Dedifferentiated amniotic fluid mesenchymal stem cell (primary cell): ENCODE measurements at regions not wholly inside any gene's neighbourhood (a gene's known extent, or its start where the extent isn't known, plus 50 kb on each side); places are given as distances from the start of the nearest gene placed in this dataset.

Experiments
- DNase-seq: peaks from one replicate; pipeline ENCODE4 v3.0.0-alpha.2; 2016; ENCODE audit errors: extremely low spot score

DNA sequence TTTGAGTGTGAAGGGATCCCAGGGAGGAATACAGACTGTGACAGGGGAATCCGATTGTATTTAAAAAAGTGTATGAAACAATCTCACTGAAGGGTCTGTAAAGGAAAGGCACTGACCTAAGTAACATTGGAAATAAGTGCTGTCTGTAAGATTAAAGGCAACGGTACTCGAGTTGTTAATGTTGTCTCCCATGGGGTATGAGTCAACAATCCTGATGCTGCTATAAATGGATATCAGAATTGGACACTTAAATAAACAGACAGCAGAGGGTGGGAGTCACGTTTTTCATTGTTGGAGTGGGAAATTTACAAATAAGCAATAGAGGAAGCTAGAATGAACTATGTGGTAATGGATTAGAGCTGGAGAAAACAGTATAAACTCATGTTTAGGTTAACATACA, 452.4 kb upstream of the RGPD4 start:
- DNase-seq, result no peak

DNA sequence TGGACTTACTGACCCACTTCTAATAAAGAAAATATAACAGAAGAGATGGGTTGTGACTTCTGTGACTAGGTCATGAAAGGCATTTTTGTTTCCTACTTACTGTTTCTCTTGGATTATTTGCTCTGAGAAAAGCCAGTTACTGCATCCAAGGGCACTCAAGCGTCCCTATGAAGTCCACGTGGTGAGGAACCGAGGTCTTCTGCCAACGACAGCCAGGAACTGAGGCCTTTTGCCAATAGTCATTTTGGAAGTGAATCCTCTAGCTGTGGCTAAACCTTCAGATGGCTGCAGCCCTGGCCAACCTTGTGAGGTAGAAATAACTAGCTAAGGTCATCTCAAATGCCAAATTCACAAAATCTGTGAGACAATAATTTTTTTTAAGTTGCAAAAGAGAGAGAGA, 449.8 kb upstream of the RGPD4 start:
- DNase-seq, result no peak

- DNase-seq, result no peak
Observed at GRCh38 chr2:107380912-107381311, 445.8 kb upstream of the RGPD4 start.

GRCh38 chr2:107383691-107384090, 443.0 kb upstream of the RGPD4 start:
- DNase-seq, result no peak

GRCh38 chr2:107384422-107384821, 442.3 kb upstream of the RGPD4 start:
- DNase-seq, result no peak

DNA sequence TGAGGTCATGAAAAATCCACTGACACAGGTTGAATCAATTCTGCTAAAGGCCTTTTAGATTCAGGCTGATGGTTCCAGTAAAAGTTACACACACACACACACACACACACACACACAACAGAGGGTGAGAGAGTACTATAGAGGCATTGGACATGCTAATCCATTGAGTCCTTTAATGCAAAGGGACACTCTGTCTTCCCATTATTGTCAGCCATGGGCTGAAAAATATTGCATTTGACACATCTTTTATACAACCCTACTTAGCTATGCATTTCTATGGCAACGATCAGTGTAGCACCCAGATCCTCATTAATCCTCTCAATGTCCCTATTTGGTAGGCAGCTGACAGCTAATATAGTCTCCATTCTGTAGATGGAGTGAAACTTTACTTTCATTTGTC, 440.8 kb upstream of the RGPD4 start:
- DNase-seq, result no peak

GRCh38 chr2:107392241-107392704, 434.4 kb upstream of the RGPD4 start:
- DNase-seq, result no peak

DNA sequence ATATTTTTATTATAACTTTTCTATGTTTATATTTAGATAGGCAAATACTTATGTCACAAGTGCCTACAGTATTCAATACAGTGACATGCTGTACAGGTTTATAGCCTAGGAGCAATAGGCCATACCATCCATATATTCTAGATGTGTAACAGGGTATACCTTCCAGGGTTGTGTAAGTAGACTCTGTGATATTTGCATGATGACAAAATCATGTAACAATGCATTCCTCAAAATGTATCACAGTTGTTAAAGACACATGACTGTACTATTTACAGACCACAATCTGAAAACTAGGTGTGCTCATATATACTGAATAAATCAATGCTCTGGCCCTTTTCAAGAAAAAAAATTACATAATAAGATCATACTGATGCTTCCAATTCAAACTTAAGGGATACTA, 433.2 kb upstream of the RGPD4 start:
- no peak for DNase-seq

DNA sequence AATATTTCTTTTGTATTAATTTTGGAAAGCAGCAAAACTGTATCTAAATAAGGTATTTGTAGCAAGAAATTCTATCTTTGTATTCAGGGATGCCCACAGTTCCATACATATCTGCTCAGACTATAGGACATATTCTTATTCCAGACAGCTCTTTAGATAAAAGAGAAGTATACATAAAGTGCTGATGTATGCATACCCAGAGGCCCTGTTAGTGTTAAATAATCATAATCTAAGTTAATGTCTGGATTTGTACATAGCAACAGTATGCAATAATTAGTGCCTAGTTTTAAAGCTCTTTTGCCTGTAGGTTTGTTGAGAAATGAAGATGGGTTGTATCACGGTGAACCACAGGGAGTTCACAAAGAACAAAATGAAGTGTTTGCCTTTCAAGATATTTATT, 428.0 kb upstream of the RGPD4 start:
- no peak for DNase-seq

DNA sequence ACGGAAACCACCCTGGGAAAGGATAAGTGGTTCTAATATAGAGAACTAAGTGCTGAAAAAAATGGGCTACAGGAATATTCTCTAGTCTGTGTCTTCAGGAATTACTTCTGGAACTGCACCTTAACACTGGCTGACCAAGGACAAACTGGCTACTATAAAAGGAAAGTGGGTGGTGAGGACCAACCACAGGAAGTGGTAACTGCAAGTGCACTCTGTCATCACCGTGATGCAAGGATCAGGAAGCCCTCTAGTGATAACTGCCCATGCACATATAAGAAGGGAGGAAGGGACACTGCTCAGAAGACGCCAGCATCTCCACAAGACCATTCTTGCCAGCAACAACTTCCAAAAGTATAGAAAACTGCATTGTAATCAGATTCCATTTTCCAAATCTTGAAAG, 424.4 kb upstream of the RGPD4 start:
- no peak for DNase-seq

DNA sequence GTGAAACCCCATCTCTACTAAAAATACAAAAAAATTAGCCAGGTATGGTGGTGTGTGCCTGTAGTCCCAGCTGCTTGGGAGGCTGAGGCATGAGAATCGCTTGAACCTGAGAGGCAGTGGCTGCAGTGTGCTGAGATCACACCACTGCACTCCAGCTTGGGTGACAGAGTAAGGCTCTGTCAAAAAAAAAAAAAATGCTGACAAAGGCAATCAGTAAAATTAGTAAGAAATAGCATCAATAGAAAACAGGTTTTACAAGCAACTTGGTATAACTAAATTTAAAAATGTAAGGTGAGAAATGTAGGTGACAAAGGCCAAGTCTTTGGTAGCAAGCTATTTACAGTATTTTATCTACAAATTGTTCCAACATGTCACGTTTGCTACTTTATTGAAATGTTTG, 421.4 kb upstream of the RGPD4 start:
- DNase-seq, result no peak

DNA sequence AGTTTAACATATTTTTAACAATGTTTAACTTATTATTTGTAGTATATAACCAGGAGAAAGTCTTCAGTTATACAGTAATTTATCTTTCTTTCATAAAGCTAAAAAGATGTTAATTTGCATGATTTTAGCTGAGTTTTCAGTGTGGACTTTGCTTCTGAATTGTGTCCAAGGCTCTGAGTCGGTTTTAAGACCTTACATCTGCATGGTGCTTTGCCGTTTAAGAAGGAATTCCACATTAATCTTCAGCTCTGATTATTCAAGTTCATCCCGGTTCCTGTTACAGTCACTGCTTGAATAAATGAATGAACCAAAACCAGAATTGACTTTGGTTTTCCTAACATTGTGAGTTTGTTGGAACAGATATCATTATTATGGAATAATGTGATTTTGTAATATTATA, 419.7 kb upstream of the RGPD4 start:
- no peak for DNase-seq

GRCh38 chr2:107407974-107408373, 418.7 kb upstream of the RGPD4 start:
- no peak for DNase-seq

GRCh38 chr2:107411267-107411666, 415.4 kb upstream of the RGPD4 start:
- DNase-seq, result no peak

GRCh38 chr2:107412209-107412904, 414.3 kb upstream of the RGPD4 start:
- no peak for DNase-seq

DNA sequence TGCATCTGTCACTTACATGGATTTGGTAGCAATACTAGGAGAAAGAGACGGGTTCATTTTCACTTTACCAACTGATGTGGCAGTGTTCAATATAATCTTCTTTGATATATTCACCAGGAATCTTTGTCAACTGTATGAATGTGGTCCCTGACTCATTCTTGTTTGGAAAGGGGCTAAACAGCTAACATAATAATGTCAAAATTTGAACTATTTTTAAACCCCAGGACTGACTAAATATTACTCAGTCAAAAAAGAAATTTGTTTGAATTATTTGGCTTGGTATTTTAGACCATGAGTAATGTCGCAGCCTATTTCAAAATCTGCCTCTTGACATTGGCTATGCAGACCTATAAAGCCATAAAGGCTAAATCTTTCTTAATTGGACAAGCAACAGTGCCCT, 413.7 kb upstream of the RGPD4 start:
- no peak for DNase-seq

GRCh38 chr2:107414376-107414775, 412.3 kb upstream of the RGPD4 start:
- DNase-seq, result no peak

DNA sequence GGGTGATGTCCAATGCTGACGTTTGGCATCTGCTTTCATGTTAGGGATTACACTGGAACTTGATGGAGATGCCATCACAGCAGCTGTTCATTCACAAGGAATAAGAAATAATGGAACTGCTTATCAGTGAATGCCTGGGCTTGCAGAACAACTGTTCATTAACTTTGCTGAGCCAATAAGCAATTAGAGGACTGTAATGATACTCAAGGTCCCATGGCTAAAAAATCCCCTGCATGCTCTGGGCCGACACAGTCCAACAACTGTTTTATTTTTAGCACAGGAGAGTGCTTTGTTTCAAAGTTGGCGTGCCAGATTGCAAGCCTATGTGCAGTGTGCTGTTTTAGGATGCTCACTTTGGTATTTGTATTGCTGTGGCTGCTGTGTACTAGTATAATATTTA, 408.0 kb upstream of the RGPD4 start:
- DNase-seq, result no peak

GRCh38 chr2:107419191-107419590, 407.5 kb upstream of the RGPD4 start:
- DNase-seq, result no peak

DNA sequence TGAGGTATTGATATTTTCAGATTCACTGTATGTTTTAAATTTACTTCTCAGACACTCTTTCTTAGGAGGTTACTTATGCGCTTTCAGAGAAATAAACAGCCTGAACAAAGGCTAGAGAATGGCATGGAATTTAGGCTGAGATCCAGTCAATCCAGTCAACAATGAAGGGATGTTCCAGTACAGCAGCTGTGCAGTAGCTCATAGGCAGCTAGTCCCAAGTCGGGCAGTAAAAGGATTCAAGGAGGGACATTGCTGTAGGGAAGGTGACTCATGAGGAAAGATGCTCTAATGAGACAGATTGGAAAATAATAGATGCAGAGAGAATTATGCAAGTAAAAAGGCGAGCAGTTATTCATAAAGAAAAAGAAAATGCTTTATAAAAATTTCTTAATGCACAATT, 397.9 kb upstream of the RGPD4 start:
- DNase-seq, result no peak

GRCh38 chr2:107430006-107430405, 396.7 kb upstream of the RGPD4 start:
- no peak for DNase-seq

GRCh38 chr2:107430596-107431266, 396.0 kb upstream of the RGPD4 start:
- DNase-seq, result no peak

DNA sequence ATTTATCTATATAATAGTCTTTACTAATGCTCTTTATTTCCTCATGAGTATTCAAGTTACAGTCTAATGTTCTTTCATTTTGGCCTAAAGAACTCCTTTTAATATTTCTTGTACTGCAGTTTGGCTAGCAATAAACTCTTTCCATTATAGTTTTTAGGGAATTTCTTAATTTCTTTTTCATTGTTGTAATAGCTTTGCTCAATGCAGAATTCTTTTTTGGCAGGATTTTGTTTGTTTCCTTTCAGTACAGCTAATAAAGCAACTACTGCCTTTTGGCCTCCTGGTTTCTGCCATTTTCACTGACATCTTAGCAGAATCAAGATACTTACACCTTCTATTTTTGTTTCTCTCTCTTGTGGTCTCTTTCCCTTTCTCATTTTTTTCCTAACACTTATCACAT, 390.4 kb upstream of the RGPD4 start:
- no peak for DNase-seq

DNA sequence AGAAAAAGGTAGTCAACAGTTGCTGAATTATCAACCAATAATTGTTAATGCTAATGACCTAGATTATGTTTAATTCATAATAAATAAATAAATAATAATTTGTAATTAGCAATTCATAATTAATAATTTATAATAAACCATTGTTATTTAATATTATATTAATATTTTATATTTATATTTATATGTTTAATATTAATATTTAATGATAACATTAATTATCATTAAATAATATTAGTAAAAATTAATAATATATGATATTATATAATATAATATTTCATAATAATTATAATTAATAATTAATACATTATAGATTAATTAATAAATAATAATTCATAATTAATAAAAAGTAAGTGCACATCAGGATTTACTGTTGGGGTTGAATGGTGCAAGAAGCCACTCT, 389.4 kb upstream of the RGPD4 start:
- DNase-seq, result no peak
